Effector memory CD4-positive, alpha-beta T cell (primary cell): ENCODE measurements at regions not wholly inside any gene's neighbourhood (a gene's known extent, or its start where the extent isn't known, plus 50 kb on each side); places are given as distances from the start of the nearest gene placed in this dataset.

Experiments
- DNase-seq, 3 donors: peaks; one replicate each; pipeline ENCODE4 v3.0.0-alpha.2; 2020
- H3K27ac ChIP-seq: 2 replicates; pipeline ENCODE4 v1.7.0; 2013; ENCODE audit warnings: mild to moderate bottlenecking, low read length, moderate library complexity; ENCODE audit not compliant: insufficient read depth, poor library complexity, severe bottlenecking
- H3K27me3 ChIP-seq: replicated peaks from 2 replicates; pipeline ENCODE4 v1.7.0; 2013; ENCODE audit warnings: mild to moderate bottlenecking, low read length; ENCODE audit not compliant: insufficient read depth, control insufficient read depth, poor library complexity, severe bottlenecking
- H3K36me3 ChIP-seq: 2 replicates; pipeline ENCODE4 v1.7.0; 2013; ENCODE audit warnings: mild to moderate bottlenecking, low read length, moderate library complexity; ENCODE audit not compliant: control insufficient read depth, insufficient read depth
- H3K4me1 ChIP-seq: 2 replicates; pipeline ENCODE4 v1.7.0; 2013; ENCODE audit warnings: low read length, mild to moderate bottlenecking; ENCODE audit not compliant: control insufficient read depth, insufficient read depth, poor library complexity, severe bottlenecking
- H3K4me3 ChIP-seq: 2 replicates; pipeline ENCODE4 v1.7.0; 2013; ENCODE audit warnings: low read length, low read depth, mild to moderate bottlenecking; ENCODE audit not compliant: insufficient read depth, poor library complexity, severe bottlenecking
- H3K9me3 ChIP-seq: 2 replicates; pipeline ENCODE4 v1.7.0; 2013; ENCODE audit warnings: mild to moderate bottlenecking, low read length, moderate library complexity; ENCODE audit not compliant: control insufficient read depth

GRCh38 chr15:96914081-96914480 is 583.6 kb downstream of the NR2F2 start:
- Histone ChIP-seq H3K27me3 (no peaks in the 10 kb centered on the region), H3K27ac (no peak overlapping the region), H3K36me3 (no peaks in the 10 kb centered on the region), H3K9me3 (no peaks in the 10 kb centered on the region), H3K4me1 (no peaks in the 10 kb centered on the region), H3K4me3 (no peak overlapping the region)
- no peak for DNase-seq

- H3K4me3 ChIP-seq = no peak overlapping the region
- no peak overlapping the region for H3K27ac ChIP-seq
- no peaks in the 10 kb centered on the region for H3K36me3 ChIP-seq
- H3K9me3 ChIP-seq = no peaks in the 10 kb centered on the region
- H3K27me3 ChIP-seq = no peaks in the 10 kb centered on the region
- DNase-seq = no peak
- no peaks in the 10 kb centered on the region for H3K4me1 ChIP-seq
Measured at GRCh38 chr15:96916750-96917149, 586.2 kb downstream of the NR2F2 start.

DNA sequence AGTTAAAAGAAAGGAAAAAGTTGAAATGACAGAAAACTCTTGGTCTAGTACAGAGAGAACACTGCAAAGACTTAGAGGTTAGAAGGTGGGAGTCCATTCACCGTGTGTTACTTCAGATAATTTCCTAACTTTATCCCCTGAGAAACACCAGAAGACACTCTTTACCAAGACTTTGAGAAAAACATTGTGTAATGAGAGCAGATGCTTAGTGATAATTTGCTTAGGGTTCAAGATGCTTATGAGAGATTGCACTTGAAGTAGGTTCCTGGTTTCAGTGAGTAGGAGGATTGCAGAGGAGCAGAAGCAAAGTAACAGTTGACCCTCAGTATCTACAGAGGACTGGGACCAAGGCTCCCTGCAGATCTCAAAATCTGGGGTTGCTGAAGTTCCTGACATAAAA is 594.1 kb downstream of the NR2F2 start:
- DNase-seq = no peak
- Histone ChIP-seq H3K4me3 (no peak overlapping the region), H3K27me3 (no peaks in the 10 kb centered on the region), H3K4me1 (no peaks in the 10 kb centered on the region), H3K9me3 (no peaks in the 10 kb centered on the region), H3K27ac (no peak overlapping the region), H3K36me3 (no peaks in the 10 kb centered on the region)

- no peaks in the 10 kb centered on the region for H3K27me3 ChIP-seq
- no peaks in the 10 kb centered on the region for H3K4me1 ChIP-seq
- H3K27ac ChIP-seq = no peak overlapping the region
- no peaks in the 10 kb centered on the region for H3K36me3 ChIP-seq
- H3K4me3 ChIP-seq = no peak overlapping the region
- H3K9me3 ChIP-seq = no peaks in the 10 kb centered on the region
- DNase-seq = no peak
Measured at GRCh38 chr15:96947296-96948229, 617.1 kb downstream of the NR2F2 start.

DNA sequence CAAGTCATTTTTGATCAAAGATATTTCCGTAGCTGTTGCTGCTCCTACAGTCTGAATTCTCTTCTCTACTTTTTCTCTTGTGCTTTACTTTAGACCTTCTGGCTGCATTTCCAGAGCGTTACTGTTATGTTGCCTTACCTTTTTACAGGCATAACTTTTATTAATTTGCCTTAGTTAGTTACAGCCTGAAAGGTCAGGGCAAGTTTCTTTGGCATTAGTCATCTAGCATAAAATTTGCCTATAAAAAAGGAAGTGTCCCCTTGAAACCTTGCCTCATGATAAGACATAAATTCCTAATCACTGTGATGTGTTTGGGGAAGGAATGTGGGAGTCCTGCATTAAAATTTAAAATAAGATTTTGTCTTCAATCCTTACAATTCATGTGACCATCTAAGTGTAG is 618.5 kb downstream of the NR2F2 start:
- Histone ChIP-seq H3K27me3 (no peaks in the 10 kb centered on the region), H3K9me3 (no peaks in the 10 kb centered on the region), H3K27ac (no peak overlapping the region), H3K4me3 (no peak overlapping the region), H3K4me1 (no peaks in the 10 kb centered on the region), H3K36me3 (no peaks in the 10 kb centered on the region)
- DNase-seq = no peak

- Histone ChIP-seq H3K9me3 (no peaks in the 10 kb centered on the region), H3K4me3 (no peak overlapping the region), H3K4me1 (no peaks in the 10 kb centered on the region), H3K36me3 (no peaks in the 10 kb centered on the region), H3K27me3 (no peaks in the 10 kb centered on the region), H3K27ac (no peak overlapping the region)
- DNase-seq = no peak
Measured at GRCh38 chr15:96958721-96959120, 628.2 kb downstream of the NR2F2 start.

DNA sequence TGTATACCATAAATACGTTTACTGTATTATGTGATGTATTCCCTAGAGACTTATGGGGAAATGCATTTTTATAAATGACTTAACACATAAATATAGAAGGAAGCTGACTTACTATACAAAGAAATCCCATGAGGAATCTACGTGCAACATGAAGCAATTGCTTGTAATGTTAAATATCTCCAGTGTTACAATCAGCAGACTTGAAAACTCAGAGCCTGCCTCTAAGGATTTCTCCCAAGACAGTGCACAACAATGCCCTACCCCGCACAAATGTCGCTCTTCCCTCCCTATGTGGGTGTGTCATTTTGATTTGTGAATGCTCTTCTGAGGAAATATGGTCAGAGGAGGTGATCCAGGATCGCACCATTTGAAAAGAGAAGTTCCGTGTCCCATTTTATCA is 629.0 kb downstream of the NR2F2 start:
- H3K27ac ChIP-seq = no peak overlapping the region
- H3K9me3 ChIP-seq = no peaks in the 10 kb centered on the region
- H3K27me3 ChIP-seq = no peaks in the 10 kb centered on the region
- no peak overlapping the region for H3K4me3 ChIP-seq
- DNase-seq = no peak
- no peaks in the 10 kb centered on the region for H3K36me3 ChIP-seq
- no peaks in the 10 kb centered on the region for H3K4me1 ChIP-seq

GRCh38 chr15:96960711-96961480 is 630.4 kb downstream of the NR2F2 start:
- no peaks in the 10 kb centered on the region for H3K27me3 ChIP-seq
- no peak overlapping the region for H3K4me3 ChIP-seq
- H3K36me3 ChIP-seq = no peaks in the 10 kb centered on the region
- DNase-seq = no peak
- H3K27ac ChIP-seq = no peak overlapping the region
- H3K9me3 ChIP-seq = no peaks in the 10 kb centered on the region
- no peaks in the 10 kb centered on the region for H3K4me1 ChIP-seq

DNA sequence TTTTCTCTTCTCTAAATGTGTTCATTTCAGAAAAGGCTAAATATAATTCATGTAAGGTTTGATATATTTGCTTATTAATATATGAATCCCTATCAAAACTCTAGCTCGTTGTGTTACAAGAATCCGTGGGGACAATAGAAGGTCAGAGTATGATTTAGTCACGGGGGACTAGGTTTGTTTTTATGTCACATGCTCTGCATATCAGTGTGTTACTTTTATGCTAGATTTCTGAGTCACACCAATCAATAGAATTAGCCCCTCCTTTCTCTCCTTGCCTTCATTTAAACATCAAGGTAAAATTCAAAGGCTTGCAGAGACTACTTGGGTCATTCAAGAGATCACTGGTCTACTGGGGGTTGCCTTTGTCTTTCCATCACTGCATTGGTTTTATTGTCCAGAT is 636.1 kb downstream of the NR2F2 start:
- Histone ChIP-seq H3K9me3 (no peaks in the 10 kb centered on the region), H3K4me3 (no peak overlapping the region), H3K27me3 (no peaks in the 10 kb centered on the region), H3K4me1 (no peaks in the 10 kb centered on the region), H3K27ac (no peak overlapping the region), H3K36me3 (no peaks in the 10 kb centered on the region)
- no peak for DNase-seq
